KG1 (cell line): ENCODE measurements at regions not wholly inside any gene's neighbourhood (a gene's known extent, or its start where the extent isn't known, plus 50 kb on each side); places are given as distances from the start of the nearest gene placed in this dataset.

Experiments used
- DNase-seq: peaks from one replicate; lab custom pipeline; 2025; lab: John Stamatoyannopoulos, UW

DNA sequence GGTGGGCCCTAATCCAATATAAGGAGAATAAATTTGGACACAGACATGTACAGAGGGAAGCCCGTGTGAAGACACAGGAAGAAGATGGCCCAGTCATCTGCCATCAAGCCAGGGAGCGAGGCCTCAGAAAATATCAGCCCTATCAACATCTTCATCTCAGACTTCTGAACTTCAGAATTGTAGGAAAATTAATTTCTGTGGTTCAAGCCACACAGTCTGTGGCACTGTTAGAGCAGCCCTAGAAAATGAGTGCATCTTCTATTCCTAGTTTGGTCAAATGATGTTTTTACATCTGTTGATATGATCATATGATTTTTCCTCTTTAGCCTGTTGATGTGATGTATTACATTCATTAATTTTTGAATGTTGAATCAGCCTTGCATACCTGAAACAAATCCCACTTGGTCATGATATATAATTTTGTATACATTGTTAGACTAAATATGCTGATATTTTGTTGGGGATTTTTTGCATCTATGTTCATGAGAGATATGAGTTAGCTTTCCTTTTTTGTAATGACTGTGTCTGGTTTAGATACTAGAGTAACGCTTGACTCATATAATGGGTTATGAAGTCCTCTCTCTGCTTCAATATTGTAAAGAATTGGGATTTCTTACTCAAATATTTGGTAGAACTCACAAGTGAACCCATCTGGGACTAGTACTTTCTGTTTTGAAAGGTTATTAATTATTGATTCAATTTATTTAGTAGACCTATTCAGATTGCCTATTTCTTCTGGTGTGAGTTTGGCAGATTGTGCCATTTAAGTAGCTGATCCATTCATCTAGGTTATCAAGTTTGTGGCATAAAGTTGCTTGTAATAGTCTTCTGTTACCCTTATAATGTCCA, 451.4 kb downstream of the EIPR1 start:
- no peak for DNase-seq

DNA sequence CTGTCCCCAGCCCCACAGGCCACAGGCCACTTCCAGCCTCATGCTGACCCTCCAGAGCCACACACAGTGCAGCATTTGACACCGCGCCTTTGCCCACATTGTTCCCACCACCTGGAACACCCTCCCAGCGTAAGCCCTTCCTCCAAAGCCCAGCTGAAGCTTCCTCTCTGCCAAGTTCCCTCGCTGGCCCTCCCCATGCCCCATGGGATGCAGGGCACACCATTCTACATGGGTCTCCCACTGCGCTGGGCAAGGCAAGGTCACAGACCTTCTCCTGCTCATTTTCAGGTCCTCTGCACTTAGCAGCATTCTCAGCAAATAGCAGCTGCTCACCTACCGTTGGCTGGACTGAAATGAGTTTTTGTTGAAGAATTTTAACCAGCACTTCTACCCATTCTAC, 455.5 kb downstream of the EIPR1 start:
- no peak for DNase-seq

DNA sequence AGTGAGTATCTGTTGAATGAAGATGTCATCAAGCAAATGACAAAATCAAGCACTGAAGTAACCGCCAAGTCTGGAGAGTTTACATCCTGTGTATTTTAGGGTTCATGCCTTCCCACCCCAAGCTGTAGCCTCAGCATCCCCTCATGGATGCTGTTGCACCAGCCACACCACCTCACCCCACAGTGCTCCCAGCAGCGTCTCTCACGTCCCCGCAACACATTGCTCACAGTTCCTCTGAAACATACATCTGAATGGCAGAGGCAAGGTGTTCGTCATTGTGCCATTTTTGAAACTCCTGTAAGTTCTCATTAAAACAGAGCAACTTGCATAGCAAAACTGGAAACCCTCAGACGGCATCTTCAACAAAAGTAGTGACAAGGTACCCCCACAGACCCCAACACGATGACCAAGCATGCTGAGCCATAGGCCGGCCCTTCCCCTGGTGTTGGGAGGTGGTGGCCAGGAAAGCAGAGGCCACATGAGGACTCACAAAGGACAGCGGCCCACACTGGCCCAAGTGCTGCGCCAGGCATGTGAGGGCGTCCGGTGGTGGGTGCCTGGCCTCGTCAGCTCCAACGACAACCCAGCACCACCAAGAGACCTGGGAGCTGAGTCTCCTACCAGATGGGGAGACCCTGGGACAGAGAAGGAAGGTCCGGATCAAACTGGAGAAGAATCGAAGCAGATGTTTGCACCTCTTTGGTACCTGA, 456.5 kb downstream of the EIPR1 start:
- no peak for DNase-seq

DNA sequence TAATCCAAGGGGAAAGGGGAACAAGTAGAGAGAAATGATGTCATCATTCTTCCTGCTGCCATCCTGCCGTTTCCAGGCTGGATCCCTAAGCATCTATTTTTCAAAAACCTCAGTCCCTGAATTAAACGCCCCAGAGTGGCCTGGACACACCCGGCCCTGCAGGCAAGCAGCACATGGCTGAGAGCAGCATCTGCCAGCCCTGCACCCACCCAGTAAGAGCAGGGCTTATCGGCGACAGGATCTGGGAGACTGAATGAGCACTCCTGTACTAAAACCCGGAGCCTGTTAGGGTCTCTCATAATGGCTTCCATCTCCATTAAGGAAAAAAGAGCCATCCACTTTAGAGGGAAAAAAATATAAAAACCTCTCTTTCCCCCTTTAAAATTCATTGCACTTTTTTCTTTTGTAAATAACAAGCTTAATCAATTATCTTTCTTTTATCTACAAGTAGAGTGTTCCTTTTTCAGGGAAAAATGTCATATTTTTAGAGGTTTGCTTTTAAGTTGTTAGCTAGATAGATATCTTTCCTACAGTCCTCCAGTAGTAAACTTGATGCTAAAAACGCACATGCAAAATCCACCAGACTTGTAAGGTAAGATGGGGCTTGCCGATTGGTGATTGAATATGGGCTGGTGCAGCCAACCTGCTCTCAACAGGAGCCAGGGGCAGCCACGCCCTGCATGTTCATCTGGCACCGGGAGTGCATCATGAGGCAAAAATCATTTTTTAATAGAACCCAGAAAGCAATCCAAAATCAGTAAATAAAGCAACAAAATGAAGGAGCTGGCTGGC, 457.8 kb downstream of the EIPR1 start:
- DNase-seq, result no peak

DNA sequence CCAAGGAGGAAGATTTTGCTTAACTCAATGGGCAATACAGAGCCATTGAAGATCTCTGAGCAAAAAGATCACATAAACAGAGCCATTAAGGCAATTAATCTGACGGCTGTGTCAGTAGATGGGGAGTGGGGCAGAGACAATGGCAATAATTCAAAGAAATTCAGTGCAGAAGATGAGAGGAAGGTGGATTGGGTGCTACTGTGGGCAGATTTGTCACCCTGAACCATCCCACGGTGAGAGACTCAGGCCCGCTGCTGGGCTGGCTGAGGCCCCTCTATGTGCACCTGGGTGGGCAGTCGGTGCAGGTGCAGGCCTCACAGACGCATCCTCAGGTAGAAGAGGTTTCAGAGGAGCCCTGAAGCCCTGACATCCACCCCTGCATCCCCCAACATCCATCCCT, 458.6 kb downstream of the EIPR1 start:
- no peak for DNase-seq

DNA sequence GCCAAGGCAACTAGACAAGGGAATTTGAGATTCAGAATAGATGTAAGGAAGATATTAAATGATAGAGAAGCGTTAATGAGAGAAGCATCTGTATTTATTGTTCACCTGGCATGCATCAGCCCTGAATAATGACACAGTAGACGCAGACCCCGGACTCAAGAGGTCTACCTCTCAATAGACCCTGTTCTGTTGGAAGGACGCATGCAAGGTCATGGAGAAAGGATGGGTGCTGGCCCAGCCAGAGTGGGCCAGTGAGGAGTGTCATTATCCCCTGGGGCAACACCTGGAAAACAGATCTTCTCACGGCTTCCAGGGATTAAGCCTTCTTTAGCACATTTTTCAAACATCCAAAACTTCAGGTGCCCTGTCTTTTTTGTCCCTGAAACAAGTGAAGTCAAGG, 461.0 kb downstream of the EIPR1 start:
- no peak for DNase-seq

DNA sequence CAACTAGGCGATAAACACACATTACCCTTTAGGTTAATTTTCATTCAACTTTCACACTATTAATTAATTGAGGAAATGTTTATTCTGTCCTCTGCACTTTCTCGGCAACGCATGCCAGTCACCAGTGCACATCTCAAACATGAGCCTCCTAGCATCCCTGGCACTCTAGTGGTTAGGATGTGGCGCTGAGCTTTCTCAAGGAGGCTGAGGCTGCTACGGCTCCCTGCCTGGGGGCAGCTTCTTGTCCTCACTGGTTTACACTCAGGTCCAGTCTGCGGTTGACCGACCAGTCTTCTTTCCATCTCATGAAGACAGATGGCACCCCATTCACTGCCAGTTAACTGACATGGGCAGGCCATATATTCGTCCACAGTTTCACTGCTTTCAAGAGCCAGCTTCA, 463.4 kb downstream of the EIPR1 start:
- no peak for DNase-seq

DNA sequence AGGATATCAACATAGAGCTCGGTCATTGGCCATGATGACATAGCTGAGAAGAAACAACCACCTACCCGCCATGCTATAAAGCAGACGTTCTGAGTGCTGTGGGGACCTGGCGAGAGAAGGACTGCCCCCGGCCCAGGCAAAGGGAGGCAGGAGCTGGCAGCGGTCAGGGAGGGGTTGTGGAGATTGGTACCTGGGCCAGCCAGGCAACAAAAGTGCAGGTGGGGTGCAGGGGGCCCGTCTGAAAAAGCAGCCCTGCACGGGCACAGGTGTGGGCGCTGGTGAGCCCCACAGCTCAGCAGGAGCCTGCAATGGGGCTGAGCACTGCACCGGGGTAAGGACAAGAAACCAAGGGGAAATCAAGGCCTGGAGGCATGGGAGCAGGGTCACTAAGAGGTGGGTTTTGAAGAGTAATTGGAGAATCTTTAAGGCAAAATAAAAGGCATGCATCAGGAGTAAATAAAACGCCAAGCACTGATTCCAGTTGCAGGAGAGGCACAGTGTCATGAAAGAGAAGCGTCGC, 464.0 kb downstream of the EIPR1 start:
- DNase-seq, result no peak

DNA sequence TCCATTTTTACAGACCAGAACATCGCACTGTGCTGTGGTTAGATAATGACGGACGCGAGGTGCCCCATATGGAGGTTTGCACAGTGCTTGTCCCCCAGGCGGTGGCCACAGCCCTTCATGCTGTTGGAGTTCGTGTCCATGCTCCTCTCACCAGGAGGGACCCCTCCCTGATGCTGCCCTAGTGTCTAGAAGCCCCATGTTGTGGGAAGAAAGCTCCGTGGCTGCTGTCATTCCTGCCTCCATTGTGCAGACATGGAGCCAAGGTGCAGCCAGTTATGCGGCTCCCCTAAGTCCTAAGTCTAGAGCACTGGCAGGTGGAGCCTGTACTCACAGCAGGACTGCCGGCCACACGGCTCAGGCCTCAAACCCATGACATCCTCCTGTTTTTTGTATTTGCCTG, 464.9 kb downstream of the EIPR1 start:
- DNase-seq, result no peak

DNA sequence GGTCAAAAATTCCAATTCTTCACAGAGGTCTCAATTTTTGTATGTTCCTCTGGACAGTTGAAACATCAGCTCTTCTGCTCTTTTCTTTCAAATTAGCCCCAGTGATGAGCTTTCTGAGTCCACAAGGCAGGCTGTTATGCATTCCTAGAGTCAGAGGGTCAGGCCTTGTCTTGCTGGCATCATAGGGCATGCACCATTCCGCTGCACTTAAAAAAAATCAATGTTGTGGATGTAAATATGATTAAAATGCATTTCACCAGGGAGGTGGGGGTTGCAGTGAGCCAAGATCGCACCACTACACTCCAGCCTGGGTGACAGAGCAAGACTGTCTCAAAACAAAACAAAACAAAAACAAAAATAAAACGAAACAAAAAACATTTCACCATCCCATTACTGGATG, 465.3 kb downstream of the EIPR1 start:
- no peak for DNase-seq

DNA sequence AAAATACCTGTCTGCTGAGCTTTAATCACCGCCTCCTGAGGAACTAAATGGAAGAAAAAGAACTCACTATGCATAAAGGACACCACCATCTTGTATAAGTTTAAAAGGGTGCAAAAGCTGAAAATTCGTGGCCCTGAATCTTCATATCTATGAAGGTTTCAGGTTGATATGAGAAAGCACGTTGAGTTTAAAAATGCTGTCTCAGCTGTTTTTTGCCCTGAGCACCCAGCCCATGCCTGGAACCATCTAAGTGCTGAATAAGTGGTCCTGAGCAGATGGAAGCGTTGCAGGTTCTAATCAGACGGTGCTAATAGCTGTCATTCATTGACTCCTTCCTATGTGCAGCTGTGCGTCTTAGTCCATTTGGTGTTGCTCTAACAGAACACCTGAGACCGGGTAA, 467.4 kb downstream of the EIPR1 start:
- no peak for DNase-seq

DNA sequence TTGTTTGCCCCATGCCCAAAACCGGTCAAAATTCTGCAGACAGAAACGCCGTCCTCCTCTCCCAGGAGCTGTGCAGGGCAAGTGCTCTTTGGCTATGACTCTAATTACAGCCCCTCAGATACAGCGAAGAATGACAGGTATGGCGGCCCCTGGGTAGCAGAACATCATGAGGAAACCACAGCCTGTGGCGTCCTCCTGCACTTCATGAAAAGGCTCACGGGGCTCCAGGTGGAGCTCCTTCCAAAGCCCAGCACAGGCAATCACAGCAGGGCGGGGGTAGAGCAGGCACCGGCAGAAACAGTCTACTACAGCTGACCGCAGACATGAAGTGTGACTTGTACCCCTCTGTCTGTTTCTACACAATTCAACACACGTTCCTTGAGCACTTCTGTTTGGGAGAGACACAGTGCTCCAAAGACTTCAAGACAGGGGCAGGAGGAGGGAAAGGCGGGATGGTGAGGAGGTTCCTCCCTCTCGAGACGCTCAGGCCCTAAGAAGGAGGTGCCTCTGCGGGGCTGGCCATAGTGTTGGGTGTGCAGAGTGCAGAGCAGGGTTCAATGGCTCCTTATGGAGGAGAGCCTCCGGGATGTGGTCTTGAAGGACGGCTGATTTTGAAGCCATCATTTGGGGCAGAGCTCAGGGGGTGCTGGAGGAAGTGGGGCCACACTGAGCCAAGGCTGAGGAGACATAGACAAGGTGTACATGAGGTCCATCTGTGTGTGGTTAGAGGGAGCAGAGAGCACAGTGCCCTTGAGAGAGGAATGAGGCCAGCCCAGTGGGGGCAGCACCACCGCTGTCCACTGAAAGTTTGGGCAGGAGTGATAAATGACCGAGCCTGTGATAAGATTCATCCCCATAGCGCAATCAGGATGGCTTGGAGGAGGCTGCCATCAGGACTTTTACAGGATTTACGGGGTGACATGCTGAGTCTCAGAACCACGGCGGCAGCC, 468.3 kb downstream of the EIPR1 start:
- DNase-seq, result no peak

DNA sequence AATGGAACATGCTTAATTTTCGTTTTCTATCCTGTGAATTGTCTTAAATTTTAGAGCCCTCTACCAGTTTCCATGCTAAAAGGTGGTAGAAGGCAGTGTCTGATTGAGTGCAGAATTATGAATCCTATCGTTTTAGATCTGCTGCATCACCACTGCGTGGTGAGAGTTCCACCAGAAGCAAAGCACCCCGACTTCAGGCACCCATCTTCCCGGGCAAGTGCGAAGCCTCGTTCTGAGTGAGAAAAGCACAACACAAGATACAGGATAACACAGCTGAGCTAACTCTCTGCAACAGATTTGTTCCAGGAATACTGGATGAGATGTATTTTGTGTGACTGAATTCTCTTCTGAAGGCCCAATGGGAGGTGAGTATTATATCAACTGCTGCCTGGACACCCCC, 471.5 kb downstream of the EIPR1 start:
- no peak for DNase-seq

DNA sequence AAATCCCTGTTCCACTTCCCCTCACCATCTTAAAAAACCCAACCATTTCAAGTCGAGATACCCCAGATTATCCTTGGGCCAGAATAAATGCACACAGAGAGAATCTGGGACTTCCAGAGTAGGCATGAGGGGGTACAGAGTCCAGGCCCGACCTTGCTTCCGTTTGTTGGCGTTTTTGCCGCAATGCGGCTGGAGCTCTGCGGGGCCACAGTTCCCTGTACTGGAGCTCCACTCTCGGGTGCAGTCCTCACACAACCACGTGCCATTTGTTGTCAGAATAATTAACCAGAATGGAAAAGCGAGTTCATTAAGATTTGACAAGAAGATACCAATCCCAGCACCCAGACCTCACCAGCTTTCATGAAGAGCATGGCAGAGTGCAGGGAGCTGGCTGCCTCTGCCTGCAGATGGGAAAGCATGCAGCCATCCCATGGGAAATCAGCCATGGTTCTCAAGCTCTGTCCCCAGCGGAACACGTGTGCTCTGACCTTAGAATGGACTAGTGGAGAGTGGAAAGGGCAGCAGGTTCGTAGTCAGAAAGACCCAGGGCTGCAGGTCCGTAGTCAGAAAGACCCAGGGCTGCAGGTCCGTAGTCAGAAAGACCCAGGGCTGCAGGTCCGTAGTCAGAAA, 472.8 kb downstream of the EIPR1 start:
- DNase-seq, result no peak

DNA sequence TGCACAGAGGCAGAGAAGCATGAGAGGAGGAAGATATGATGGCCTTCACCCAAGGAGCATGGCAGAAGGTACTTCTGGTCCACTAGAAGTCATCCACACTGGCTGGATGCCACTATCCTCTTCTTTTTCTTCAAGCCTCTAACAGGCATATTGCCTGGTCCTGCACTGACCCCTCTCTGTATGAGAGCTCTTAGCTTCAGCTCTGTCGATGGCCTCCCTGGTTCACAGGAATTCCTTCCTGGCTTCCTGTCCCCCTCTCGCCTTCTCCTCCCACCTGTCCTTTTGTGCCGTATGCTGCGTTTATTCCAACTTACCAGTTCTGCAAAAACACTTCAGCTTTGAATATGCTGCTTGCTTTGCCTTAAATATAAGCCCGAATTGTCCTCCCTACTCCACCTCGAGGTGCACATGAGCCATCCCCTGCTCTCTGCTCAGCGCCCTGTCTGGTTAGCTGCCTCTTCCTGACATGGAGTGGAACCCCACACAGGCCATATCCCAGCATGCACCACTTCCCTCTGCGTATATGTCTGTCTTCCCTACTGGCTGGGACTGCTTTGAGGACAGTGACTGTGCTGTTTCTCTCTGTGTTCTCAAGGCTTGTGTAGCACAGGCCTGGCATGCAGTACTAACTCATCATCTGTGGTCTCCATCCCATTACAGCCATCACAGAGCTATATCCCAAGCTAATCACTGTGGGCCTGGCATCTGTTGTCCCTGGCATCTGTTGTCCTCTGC, 474.9 kb downstream of the EIPR1 start:
- DNase-seq, result no peak

DNA sequence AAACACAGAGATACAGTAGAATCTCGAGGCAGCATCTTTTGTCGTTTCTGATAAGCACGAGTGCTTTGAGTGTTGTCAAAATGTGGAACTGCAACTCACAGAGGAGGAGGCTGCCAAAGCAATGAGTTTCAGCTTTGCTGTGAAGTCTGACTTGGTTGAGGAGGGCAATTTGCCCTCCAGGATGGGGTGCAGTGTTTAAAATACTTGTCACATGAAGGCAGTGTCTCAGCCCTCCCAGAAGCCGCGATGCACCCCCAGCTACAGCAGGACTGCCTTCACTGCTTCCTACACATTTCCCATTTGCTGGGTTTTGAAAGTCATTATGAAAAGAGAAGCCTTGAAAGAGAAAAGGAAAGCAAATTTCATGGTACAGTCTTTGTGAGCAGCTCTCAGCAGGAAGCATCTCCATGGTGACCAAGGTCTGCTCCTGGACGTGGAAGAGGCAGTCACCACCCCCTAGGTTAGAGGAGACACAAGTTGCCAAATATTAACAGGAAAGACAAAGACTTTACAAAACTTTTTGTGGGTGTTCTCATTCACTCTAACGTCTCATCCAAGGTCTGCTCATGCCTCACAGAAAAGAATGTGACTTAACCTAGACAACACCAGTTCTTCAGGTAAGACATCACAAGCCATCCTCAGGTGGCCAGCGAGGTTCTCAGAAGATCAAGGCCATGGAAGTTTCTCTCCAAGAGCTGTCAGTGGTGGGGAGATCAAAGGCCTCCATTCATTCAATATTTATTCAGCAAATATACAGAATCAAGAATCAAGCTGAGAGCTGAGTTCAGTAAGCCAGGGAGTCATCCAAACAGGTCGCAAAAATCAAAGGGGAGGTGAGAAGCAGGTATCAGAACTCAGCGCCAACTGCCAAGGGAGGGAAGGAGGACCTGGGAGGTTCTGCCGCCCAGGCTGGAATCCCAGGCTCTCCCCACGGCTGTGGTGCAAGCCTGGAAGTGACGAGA, 476.0 kb downstream of the EIPR1 start:
- no peak for DNase-seq

DNA sequence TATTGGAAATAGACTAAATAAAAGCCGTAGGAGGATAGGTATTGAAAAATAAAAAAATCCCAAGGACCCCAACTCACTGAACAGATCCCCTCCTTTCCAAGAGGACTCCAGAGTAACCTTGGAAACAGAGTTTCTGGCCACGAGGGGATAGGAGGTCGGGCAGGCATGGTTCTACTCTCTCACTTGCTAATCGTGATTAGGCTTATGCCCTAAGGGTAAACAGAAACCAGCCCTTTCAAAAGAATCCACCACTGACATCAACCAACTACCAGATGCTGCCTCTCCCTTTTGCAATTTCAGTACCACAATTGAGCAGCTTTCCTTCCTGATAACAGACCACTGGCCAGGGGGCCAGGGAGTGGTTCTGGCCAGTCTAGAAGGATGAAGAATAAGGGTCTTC, 477.8 kb downstream of the EIPR1 start:
- DNase-seq, result no peak

DNA sequence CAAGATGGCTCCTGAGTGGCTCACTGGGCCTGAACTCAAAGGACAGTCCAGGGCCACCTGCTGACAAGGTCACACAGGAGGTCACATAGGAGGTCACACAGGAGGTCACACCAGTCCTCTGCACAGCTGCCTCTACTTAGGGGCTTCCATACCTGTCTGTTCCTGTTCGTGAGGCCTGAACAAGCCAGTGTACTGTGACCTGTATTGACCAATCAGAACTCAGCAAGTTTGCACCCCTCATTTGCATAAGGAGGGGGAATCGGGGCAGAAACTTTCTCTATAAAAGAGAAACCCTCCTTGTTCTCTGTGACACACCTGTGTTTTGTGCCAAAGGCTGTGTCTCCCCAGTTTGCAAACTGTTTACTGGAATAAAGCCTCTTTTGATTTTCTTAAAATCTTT, 478.9 kb downstream of the EIPR1 start:
- no peak for DNase-seq

DNA sequence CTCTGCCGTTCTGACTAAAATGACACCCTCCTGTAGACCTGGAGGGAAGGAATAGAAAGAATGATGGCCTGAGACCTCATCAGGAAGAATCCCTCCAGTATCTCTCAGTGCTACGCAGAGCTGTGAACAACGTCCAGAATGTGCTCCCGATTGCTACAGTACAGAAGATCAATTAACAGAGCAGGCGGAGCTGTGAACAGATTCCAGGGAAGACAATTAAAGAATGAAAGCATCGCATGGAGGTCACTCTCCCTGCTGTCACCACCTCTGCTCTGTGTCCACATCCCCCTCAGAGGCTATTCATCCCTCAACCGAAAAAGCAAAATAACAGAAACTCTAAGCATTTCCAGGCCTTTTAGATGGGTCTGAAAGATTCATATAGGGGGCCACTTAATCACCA, 481.0 kb downstream of the EIPR1 start:
- DNase-seq, result no peak
